C4-2B (cell line): ENCODE measurements at regions not wholly inside any gene's neighbourhood (a gene's known extent, or its start where the extent isn't known, plus 50 kb on each side); places are given as distances from the start of the nearest gene placed in this dataset.
A peak's percentile ranks its signal among the peaks of the same experiment; 100 is the strongest.

Experiments used
- H3K27ac ChIP-seq: fragments of 450-650 bp; 2 replicates; pipeline ENCODE4 v1.5.1; 2017
- CTCF ChIP-seq: fragments of 450-650 bp; conservative IDR thresholded peaks from 2 replicates; pipeline ENCODE4 v1.5.1; 2017; ENCODE audit warnings: mild to moderate bottlenecking
- ZFX ChIP-seq: fragments of 450-650 bp; IDR thresholded peaks from 2 replicates; pipeline ENCODE4 v1.6.1; 2017

- no peak for TF ChIP-seq ZFX
- TF ChIP-seq CTCF, result no peak
- no peak overlapping the region for H3K27ac ChIP-seq
These were observed 112.5 kb upstream of the SLC44A3 start for GRCh38 chr1:94707321-94708298.

GRCh38 chr1:94702442-94702815 lies 117.7 kb upstream of the SLC44A3 start:
- TF ChIP-seq ZFX, result no peak
- TF ChIP-seq CTCF, result no peak
- no peak overlapping the region for H3K27ac ChIP-seq

GRCh38 chr1:94701796-94702441 lies 118.2 kb upstream of the SLC44A3 start:
- TF ChIP-seq CTCF (no peak), ZFX (no peak)
- H3K27ac ChIP-seq, result no peak overlapping the region

GRCh38 chr1:94698759-94699502 lies 121.2 kb upstream of the SLC44A3 start:
- TF ChIP-seq CTCF (0 out of 2 replicates have a peak, but pooled peaks have one; percentile 5), ZFX (no peak)
- H3K27ac ChIP-seq, result no peak overlapping the region

- no peak for TF ChIP-seq CTCF
- no peak for TF ChIP-seq ZFX
- H3K27ac ChIP-seq, result no peak overlapping the region
These were observed 121.8 kb upstream of the SLC44A3 start for GRCh38 chr1:94698356-94698755.

GRCh38 chr1:94697839-94698238 lies 122.3 kb upstream of the SLC44A3 start:
- TF ChIP-seq ZFX, result no peak
- TF ChIP-seq CTCF, result no peak
- no peak overlapping the region for H3K27ac ChIP-seq
